IMR-90 (cell line): ENCODE measurements at regions not wholly inside any gene's neighbourhood (a gene's known extent, or its start where the extent isn't known, plus 50 kb on each side); places are given as distances from the start of the nearest gene placed in this dataset.

Experiments
- ATAC-seq: fragments of 200-7000 bp; cut with Tn5 transposase; 2 replicates; pipeline ENCODE4 v1.9.1; 2020; ENCODE audit warnings: low read depth, mild to moderate bottlenecking, moderate library complexity
- BruUV-seq: library from RNA; stranded (reverse); fragments of 400-500 nt; replicated peaks from 2 replicates; lab custom pipeline; 2021; lab: Mats Ljungman, UMichigan
- CTCF ChIA-PET: fragments of 300-600 bp; formaldehyde crosslinking; extraction: SDS; loops from one replicate; lab custom pipeline; 2021; ENCODE audit warnings: antibody characterized with exemption; lab: Yijun Ruan, JAX
- POLR2A ChIA-PET: fragments of 300-600 bp; sonication (Branson Sonifier 250); formaldehyde crosslinking; loops from one replicate; lab custom pipeline; 2022; ENCODE audit warnings: antibody characterized with exemption; ENCODE audit not compliant: unreplicated experiment; lab: Charles Lee
- DNase-seq: peaks from one replicate; pipeline ENCODE4 v3.0.0; 2013
- H2AFZ ChIP-seq: replicated peaks from 2 replicates; pipeline ENCODE3; 2013; ENCODE audit warnings: low read length, mild to moderate bottlenecking; ENCODE audit not compliant: poor library complexity
- H2AK5ac ChIP-seq: 2 replicates; pipeline ENCODE4 v1.6.1; 2013; ENCODE audit warnings: low read depth, low read length, inconsistent platforms
- H2AK9ac ChIP-seq: replicated peaks from 2 replicates; pipeline ENCODE3; 2013; ENCODE audit warnings: mild to moderate bottlenecking, low read depth, low read length, moderate library complexity; ENCODE audit not compliant: poor library complexity
- H2BK120ac ChIP-seq: 2 replicates; pipeline ENCODE4 v1.6.1; 2013; ENCODE audit warnings: low read depth, low read length, inconsistent platforms
- H2BK15ac ChIP-seq: 3 replicates; pipeline ENCODE4 v1.6.1; 2013; ENCODE audit warnings: low read depth, low read length, inconsistent platforms
- H2BK20ac ChIP-seq: 2 replicates; pipeline ENCODE4 v1.6.1; 2013; ENCODE audit warnings: low read depth, mild to moderate bottlenecking, inconsistent platforms, low read length, moderate library complexity
- H2BK5ac ChIP-seq: 2 replicates; pipeline ENCODE4 v1.6.1; 2013; ENCODE audit warnings: mild to moderate bottlenecking, low read depth, low read length, inconsistent platforms; ENCODE audit not compliant: poor library complexity, severe bottlenecking
- H3K14ac ChIP-seq: replicated peaks from 2 replicates; pipeline ENCODE4 v1.6.1; 2013; ENCODE audit warnings: low read depth, low read length, inconsistent platforms
- H3K18ac ChIP-seq: 2 replicates; pipeline ENCODE4 v1.6.1; 2013; ENCODE audit warnings: low read depth, low read length, control low read depth
- H3K23ac ChIP-seq: 2 replicates; pipeline ENCODE4 v1.6.1; 2013; ENCODE audit warnings: low read depth, low read length, inconsistent platforms
- H3K27ac ChIP-seq: 2 replicates; pipeline ENCODE4 v1.5.1; 2013; ENCODE audit warnings: mild to moderate bottlenecking, control low read depth, low read length; ENCODE audit not compliant: insufficient read depth
- H3K27me3 ChIP-seq: 2 replicates; pipeline ENCODE4 v1.6.1; 2013; ENCODE audit warnings: low read length; ENCODE audit not compliant: control insufficient read depth, insufficient read depth
- H3K36me3 ChIP-seq: 2 replicates; pipeline ENCODE4 v1.6.1; 2013; ENCODE audit warnings: low read length, mixed read lengths; ENCODE audit not compliant: control insufficient read depth, insufficient read depth
- H3K4ac ChIP-seq: 2 replicates; pipeline ENCODE4 v1.6.1; 2013; ENCODE audit warnings: low read depth, low read length, inconsistent platforms
- H3K4me1 ChIP-seq: 2 replicates; pipeline ENCODE4 v1.6.1; 2013; ENCODE audit warnings: low read length, mixed read lengths; ENCODE audit not compliant: control insufficient read depth, insufficient read depth
- H3K4me2 ChIP-seq: 2 replicates; pipeline ENCODE4 v1.6.1; 2013; ENCODE audit warnings: low read depth, mild to moderate bottlenecking, control low read depth, low read length, moderate library complexity
- H3K4me3 ChIP-seq: 2 replicates; pipeline ENCODE4 v1.5.1; 2013; ENCODE audit warnings: low read depth, mild to moderate bottlenecking, control low read depth, low read length, moderate library complexity; ENCODE audit not compliant: insufficient read depth
- H3K56ac ChIP-seq: 2 replicates; pipeline ENCODE4 v1.6.1; 2013; ENCODE audit warnings: low read length, inconsistent platforms; ENCODE audit not compliant: insufficient read depth; ENCODE audit errors: extremely low read depth
- H3K79me1 ChIP-seq, 2 experiments: 2 replicates each; pipeline ENCODE4 v1.6.1; 2013; ENCODE audit warnings: low read length in 2 of 2, inconsistent platforms in 1 of 2, low read depth in 1 of 2
- H3K9ac ChIP-seq: 2 replicates; pipeline ENCODE4 v1.6.1; 2013; ENCODE audit warnings: low read depth, low read length, control low read depth
- H3K9me1 ChIP-seq: 2 replicates; pipeline ENCODE4 v1.6.1; 2013; ENCODE audit warnings: low read length, inconsistent platforms; ENCODE audit not compliant: insufficient read depth
- H3K9me3 ChIP-seq: 2 replicates; pipeline ENCODE4 v1.6.1; 2013; ENCODE audit warnings: low read length; ENCODE audit not compliant: control insufficient read depth, insufficient read depth
- H4K20me1 ChIP-seq: 2 replicates; pipeline ENCODE4 v1.6.1; 2013; ENCODE audit warnings: low read length, inconsistent platforms; ENCODE audit not compliant: insufficient read depth
- H4K5ac ChIP-seq: 2 replicates; pipeline ENCODE4 v1.6.1; 2013; ENCODE audit warnings: mild to moderate bottlenecking, low read depth, low read length, control low read depth
- H4K8ac ChIP-seq, 2 experiments: 2 replicates each; pipeline ENCODE4 v1.6.1; 2013; ENCODE audit warnings: low read depth in 2 of 2, low read length in 2 of 2, control low read depth in 1 of 2, inconsistent platforms in 1 of 2
- H4K91ac ChIP-seq: 2 replicates; pipeline ENCODE4 v1.6.1; 2013; ENCODE audit warnings: low read depth, low read length, inconsistent platforms; ENCODE audit not compliant: insufficient read depth
- BHLHE40 ChIP-seq: fragments of 150-350 bp; IDR thresholded peaks from 2 replicates; pipeline ENCODE4 v1.6.1; 2016; ENCODE audit warnings: mild to moderate bottlenecking, low read depth, low read length
- CEBPB ChIP-seq: IDR thresholded peaks from 2 replicates; pipeline ENCODE4 v1.6.1; 2012; ENCODE audit warnings: low read depth, low read length, improper control_type of control experiment
- CHD1 ChIP-seq: IDR thresholded peaks from 2 replicates; pipeline ENCODE4 v1.6.1; 2012; ENCODE audit warnings: low read depth, low read length, improper control_type of control experiment
- ELK1 ChIP-seq: fragments of 150-350 bp; IDR thresholded peaks from 2 replicates; pipeline ENCODE4 v1.6.1; 2016; ENCODE audit warnings: low read depth, mild to moderate bottlenecking, low read length, moderate library complexity, borderline replicate concordance
- FOS ChIP-seq: fragments of 150-350 bp; IDR thresholded peaks from 2 replicates; pipeline ENCODE4 v1.6.1; 2016; ENCODE audit warnings: low read depth, low read length
- MAFK ChIP-seq: IDR thresholded peaks from 2 replicates; pipeline ENCODE4 v1.6.1; 2012; ENCODE audit warnings: low read depth, low read length, improper control_type of control experiment
- MAZ ChIP-seq: IDR thresholded peaks from 2 replicates; pipeline ENCODE4 v1.6.1; 2012; ENCODE audit warnings: low read depth, mild to moderate bottlenecking, low read length, improper control_type of control experiment, moderate library complexity, borderline replicate concordance
- MXI1 ChIP-seq: IDR thresholded peaks from 2 replicates; pipeline ENCODE4 v1.6.1; 2012; ENCODE audit warnings: low read depth, mild to moderate bottlenecking, low read length, moderate library complexity, borderline replicate concordance
- RFX5 ChIP-seq: IDR thresholded peaks from 2 replicates; pipeline ENCODE4 v1.8.0; 2012; ENCODE audit warnings: low read depth, mild to moderate bottlenecking, low read length, moderate library complexity
- SMC3 ChIP-seq: fragments of 150-350 bp; IDR thresholded peaks from 2 replicates; pipeline ENCODE4 v1.6.1; 2016; ENCODE audit warnings: low read depth, mild to moderate bottlenecking, antibody characterized with exemption, low read length, moderate library complexity
- WGBS, 2 experiments: methylation state at CpG; one replicate each; pipeline versions ENCODE4 v1.1.5 to v1.1.7; 2013; ENCODE audit warnings: missing lambda C conversion rate in 2 of 2; ENCODE audit not compliant: insufficient read length in 1 of 2; ENCODE audit errors: extremely low coverage in 2 of 2; 5-methylcytosine and 5-hydroxymethylcytosine counted together
- dilution Hi-C: fragments of 300-500 bp; cut with HindIII; formaldehyde crosslinking; loops from one replicate; pipeline ENCODE4 v1.14.3; 2018; ENCODE audit warnings: low sequenced_read_pairs; ENCODE audit not compliant: unreplicated experiment
- in situ Hi-C: fragments of 300-500 bp; cut with MboI; formaldehyde crosslinking; loops from 3 replicates; pipeline ENCODE4 v1.14.3; 2019; ENCODE audit warnings: low sequenced_read_pairs, inconsistent platforms, mixed read lengths
- intact Hi-C: fragments of 100-400 bp; cut with micrococcal nuclease; formaldehyde crosslinking; loops from 2 replicates; pipeline ENCODE4 v1.10.0; 2022

GRCh38 chr5:152083231-152083630, 158.6 kb upstream of the GLRA1 start:
- no peaks in the 10 kb centered on the region for H3K36me3 ChIP-seq
- intact Hi-C loops = no loop called here
- no peak overlapping the region for H3K4me2 ChIP-seq
- H3K9me3 ChIP-seq = no peaks in the 10 kb centered on the region
- ChIA-PET POLR2A (no interaction called here), CTCF (no interaction called here)
- no peak overlapping the region for H3K56ac ChIP-seq
- no peak overlapping the region for H3K9ac ChIP-seq
- no TSS peak for BruUV-seq
- H3K4me1 ChIP-seq = no peaks in the 10 kb centered on the region
- no peak overlapping the region for H4K91ac ChIP-seq
- dilution Hi-C loops = no loop called here
- no peak overlapping the region for H3K23ac ChIP-seq
- no peak overlapping the region for H2AK5ac ChIP-seq
- H2BK15ac ChIP-seq = no peak overlapping the region
- ATAC-seq = no peak
- H3K9me1 ChIP-seq = no peaks in the 10 kb centered on the region
- no peak overlapping the region for H3K14ac ChIP-seq
- no peak overlapping the region for H4K5ac ChIP-seq
- no peak overlapping the region for H3K18ac ChIP-seq
- no CpG with 5 or more reads among the region's 4 CpGs for WGBS, 2 experiments
- H3K27ac ChIP-seq = no peak overlapping the region
- H3K79me1 ChIP-seq = no peaks in the 10 kb centered on the region
- no peak overlapping the region for H4K8ac ChIP-seq
- no peak overlapping the region for H2AK9ac ChIP-seq
- no peak overlapping the region for H2BK120ac ChIP-seq
- H2AFZ ChIP-seq = no peak overlapping the region
- H2BK5ac ChIP-seq = no peak overlapping the region
- H3K4me3 ChIP-seq = no peak overlapping the region
- in situ Hi-C loops = no loop called here
- no peak overlapping the region for H3K4ac ChIP-seq
- no peak for DNase-seq
- no peak overlapping the region for H2BK20ac ChIP-seq
- H3K27me3 ChIP-seq = no peaks in the 10 kb centered on the region
- H4K20me1 ChIP-seq = no peaks in the 10 kb centered on the region
- TF ChIP-seq RFX5 = no peak
- no peak for TF ChIP-seq MAFK
- no peak for TF ChIP-seq FOS
- no peak for TF ChIP-seq ELK1
- no peak for TF ChIP-seq CEBPB
- no peak for TF ChIP-seq MXI1
- no peak for TF ChIP-seq BHLHE40
- no peak for TF ChIP-seq MAZ
- no peak for TF ChIP-seq CHD1
- no peak for TF ChIP-seq SMC3
